ENCODE measurements at regions not wholly inside any gene's neighbourhood (a gene's known extent, or its start where the extent isn't known, plus 50 kb on each side); places are given as distances from the start of the nearest gene placed in this dataset.
A peak's percentile ranks its signal among the peaks of the same experiment; 100 is the strongest.

GRCh38 chr3:103025880-103026279, 591.1 kb downstream of the ZPLD1 start:
- Histone ChIP-seq H3K4me3 (no peak overlapping the region), H3K9me3 (no peaks in the 10 kb centered on the region), H3K36me3 (ENCODE audit: low read depth) (no peaks in the 10 kb centered on the region), H3K4me1 (ENCODE audit: low read depth) (no peaks in the 10 kb centered on the region)
- ATAC-seq (no peak), DNase-seq (no peak)
- intact Hi-C loops (cut with DNase I, micrococcal nuclease): no loop called here
- TF ChIP-seq CTCF (IDR thresholded peaks at IDR 0.05): no peak

DNA sequence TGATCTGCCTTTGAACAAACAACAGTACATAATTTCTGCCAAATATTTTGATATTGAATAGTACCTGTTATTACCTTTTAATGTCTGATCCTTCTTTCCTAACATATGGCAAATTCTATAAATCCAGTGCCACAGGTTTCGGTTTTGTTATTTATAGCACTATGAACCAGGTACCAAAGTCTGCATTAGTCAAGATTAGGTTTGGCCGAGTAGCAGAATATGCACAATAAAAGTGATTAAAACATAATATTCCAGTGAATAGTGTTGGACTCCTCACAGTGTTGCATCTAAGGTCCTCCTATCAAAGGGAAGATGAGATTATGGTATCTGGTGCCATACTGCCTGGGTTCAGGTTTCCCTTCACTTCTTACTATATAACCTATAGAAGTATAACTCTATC, 599.0 kb downstream of the ZPLD1 start:
- DNase-seq: no peak
- Histone ChIP-seq H3K4me3 (no peak overlapping the region), H3K9me3 (no peaks in the 10 kb centered on the region), H3K4me1 (ENCODE audit: low read depth) (no peaks in the 10 kb centered on the region), H3K36me3 (ENCODE audit: low read depth) (no peaks in the 10 kb centered on the region)
- no peak for TF ChIP-seq CTCF (IDR thresholded peaks at IDR 0.05)
- intact Hi-C loops (cut with DNase I, micrococcal nuclease): no loop called here
- no peak for ATAC-seq

- TF ChIP-seq CTCF (IDR thresholded peaks at IDR 0.05): no peak
- H3K36me3 ChIP-seq (ENCODE audit: low read depth): no peaks in the 10 kb centered on the region
- no peak for ATAC-seq
Measured at GRCh38 chr3:103047640-103048039, 612.8 kb downstream of the ZPLD1 start.

DNA sequence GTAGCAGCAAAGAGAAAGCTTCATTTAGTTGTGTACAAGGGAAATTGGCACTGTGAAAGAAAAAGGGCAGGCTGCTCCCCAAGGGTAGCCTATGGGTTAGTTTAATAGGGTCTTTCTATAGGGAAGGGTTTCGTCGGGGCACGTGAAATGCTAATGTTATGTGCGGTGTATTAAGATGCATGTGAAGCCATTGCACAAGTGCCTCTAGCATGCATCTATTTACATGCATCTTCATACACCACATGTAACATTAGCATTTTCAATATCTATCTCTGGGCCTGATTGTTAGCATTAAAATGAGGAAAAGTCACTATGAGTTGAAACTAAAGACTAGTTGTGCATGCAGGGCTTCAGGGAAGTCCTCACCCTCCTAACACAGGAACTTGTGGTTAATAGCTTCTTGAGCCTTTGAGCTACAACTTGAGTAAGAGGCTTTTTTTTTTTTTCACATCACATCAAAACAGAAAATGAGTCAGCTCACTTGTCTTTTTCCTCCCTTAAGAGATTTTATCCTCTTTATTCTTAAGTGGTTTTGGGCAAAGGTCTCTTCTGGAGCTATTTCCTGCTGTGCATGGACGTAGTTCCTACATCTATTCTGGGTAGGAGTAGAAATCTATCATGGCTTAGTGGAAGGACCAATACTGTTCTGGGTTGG, 613.4 kb downstream of the ZPLD1 start:
- DNase-seq (no peak), ATAC-seq (no peak)
- Histone ChIP-seq H3K4me3 (no peak overlapping the region), H3K9me3 (no peaks in the 10 kb centered on the region), H3K4me1 (ENCODE audit: low read depth) (no peaks in the 10 kb centered on the region), H3K36me3 (ENCODE audit: low read depth) (no peaks in the 10 kb centered on the region)
- intact Hi-C loops (cut with DNase I, micrococcal nuclease): no loop called here
- no peak for TF ChIP-seq CTCF (IDR thresholded peaks at IDR 0.05)

More at GRCh38 chr3:103047640-103048039, 612.8 kb downstream of the ZPLD1 start:
- H3K9me3 ChIP-seq: no peaks in the 10 kb centered on the region
- DNase-seq: no peak
- no peaks in the 10 kb centered on the region for H3K4me1 ChIP-seq (ENCODE audit: low read depth)
- H3K4me3 ChIP-seq: no peak overlapping the region
- intact Hi-C loops (cut with DNase I, micrococcal nuclease): no loop called here

- Histone ChIP-seq H3K9me3 (no peaks in the 10 kb centered on the region), H3K4me1 (ENCODE audit: low read depth) (no peaks in the 10 kb centered on the region), H3K4me3 (no peak overlapping the region), H3K36me3 (ENCODE audit: low read depth) (no peaks in the 10 kb centered on the region)
- intact Hi-C loops (cut with DNase I, micrococcal nuclease): no loop called here
- ATAC-seq (peak; percentile 80), DNase-seq (peak in 2 of 3 donors; percentile 42 to 69)
- no peak for TF ChIP-seq CTCF (IDR thresholded peaks at IDR 0.05)
Measured at GRCh38 chr3:103052236-103052830, 617.5 kb downstream of the ZPLD1 start.
